ENCODE measurements at regions not wholly inside any gene's neighbourhood (a gene's known extent, or its start where the extent isn't known, plus 50 kb on each side); places are given as distances from the start of the nearest gene placed in this dataset.

GRCh38 chr7:98703916-98704315, 86.8 kb downstream of the NPTX2 start:
- intact Hi-C loops (cut with micrococcal nuclease), result no loop called here
- Mint-ChIP-seq H3K27me3 (peaks cover 13% of the 10 kb centered on the region), H3K27ac (no peak overlapping the region), H3K4me1 (ENCODE audit: low read depth) (peaks cover 5% of the 10 kb centered on the region), H3K9me3 (no peaks in the 10 kb centered on the region), H3K4me3 (no peak overlapping the region), H3K36me3 (ENCODE audit: low read depth) (no peaks in the 10 kb centered on the region)

DNA sequence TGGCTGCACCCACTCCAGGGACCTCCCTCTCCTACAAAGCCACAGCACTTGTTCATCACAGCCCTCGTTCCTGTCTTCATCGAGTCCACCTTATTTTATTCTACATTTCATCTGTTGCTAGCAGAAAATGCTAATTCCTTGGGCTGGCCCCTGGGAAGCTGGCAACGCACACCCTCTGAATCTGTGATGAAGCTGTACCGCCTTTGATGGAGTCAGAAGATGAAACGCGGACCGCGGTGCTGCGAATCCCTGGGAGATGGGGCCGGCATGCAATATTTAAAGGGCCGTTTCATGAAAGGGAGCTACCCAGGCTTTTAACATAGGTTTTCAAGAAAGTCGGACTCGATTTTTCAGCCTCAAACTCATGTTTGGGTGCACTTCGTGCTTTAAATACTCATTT, 88.5 kb downstream of the NPTX2 start:
- Mint-ChIP-seq H3K4me3 (no peak overlapping the region), H3K36me3 (ENCODE audit: low read depth) (no peaks in the 10 kb centered on the region), H3K4me1 (ENCODE audit: low read depth) (peaks cover 5% of the 10 kb centered on the region), H3K27me3 (peaks cover 13% of the 10 kb centered on the region), H3K9me3 (no peaks in the 10 kb centered on the region), H3K27ac (no peak overlapping the region)
- intact Hi-C loops (cut with micrococcal nuclease), result no loop called here

DNA sequence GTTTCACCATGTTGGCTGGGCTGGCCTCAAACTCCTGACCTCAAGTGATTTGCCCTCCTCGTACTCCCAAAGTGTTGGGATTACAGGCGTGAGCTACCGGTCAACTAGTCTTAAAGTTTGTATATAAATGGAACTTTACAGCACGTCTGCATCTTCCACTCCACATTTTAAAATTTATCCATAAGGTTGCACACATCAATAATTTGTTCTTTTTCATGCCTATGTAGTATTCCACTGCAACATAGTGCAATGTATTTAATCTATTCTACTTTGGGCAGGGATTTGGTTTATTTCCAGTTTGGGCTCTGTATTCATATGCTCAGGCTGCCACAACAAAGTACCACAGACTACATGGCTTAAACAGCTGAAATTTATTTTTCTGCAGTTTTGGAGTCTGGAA, 90.0 kb downstream of the NPTX2 start:
- H3K36me3 Mint-ChIP-seq (ENCODE audit: low read depth), result no peaks in the 10 kb centered on the region
- H3K27me3 Mint-ChIP-seq, result peaks cover 13% of the 10 kb centered on the region
- H3K4me3 Mint-ChIP-seq, result no peak overlapping the region
- H3K9me3 Mint-ChIP-seq, result no peaks in the 10 kb centered on the region
- no peak overlapping the region for H3K27ac Mint-ChIP-seq
- peaks cover 5% of the 10 kb centered on the region for H3K4me1 Mint-ChIP-seq (ENCODE audit: low read depth)
- intact Hi-C loops (cut with micrococcal nuclease), result no loop called here

DNA sequence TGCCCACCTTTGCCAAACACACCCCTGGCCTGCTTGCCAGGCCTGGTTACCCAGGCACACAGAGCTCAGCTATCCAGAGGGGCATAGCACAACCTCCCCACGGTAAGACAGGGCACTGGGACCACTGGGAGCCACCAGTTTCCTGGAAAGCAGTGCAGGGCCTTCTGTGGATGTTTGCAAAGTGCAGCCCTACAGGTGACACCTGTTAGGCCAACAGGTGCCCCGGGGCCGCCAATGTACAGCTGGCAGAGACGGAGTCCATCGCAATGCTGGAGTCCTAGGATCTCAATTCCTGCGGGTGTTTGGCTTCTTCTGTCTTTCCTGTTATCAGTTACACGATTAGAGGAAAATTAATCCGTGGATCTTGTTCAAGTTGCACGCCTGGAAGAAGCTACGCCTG, 94.9 kb downstream of the NPTX2 start:
- Mint-ChIP-seq H3K36me3 (ENCODE audit: low read depth) (no peaks in the 10 kb centered on the region), H3K27me3 (peaks cover 2% of the 10 kb centered on the region), H3K27ac (no peak overlapping the region), H3K4me1 (ENCODE audit: low read depth) (no peaks in the 10 kb centered on the region), H3K9me3 (no peaks in the 10 kb centered on the region), H3K4me3 (no peak overlapping the region)
- intact Hi-C loops (cut with micrococcal nuclease), result no loop called here

DNA sequence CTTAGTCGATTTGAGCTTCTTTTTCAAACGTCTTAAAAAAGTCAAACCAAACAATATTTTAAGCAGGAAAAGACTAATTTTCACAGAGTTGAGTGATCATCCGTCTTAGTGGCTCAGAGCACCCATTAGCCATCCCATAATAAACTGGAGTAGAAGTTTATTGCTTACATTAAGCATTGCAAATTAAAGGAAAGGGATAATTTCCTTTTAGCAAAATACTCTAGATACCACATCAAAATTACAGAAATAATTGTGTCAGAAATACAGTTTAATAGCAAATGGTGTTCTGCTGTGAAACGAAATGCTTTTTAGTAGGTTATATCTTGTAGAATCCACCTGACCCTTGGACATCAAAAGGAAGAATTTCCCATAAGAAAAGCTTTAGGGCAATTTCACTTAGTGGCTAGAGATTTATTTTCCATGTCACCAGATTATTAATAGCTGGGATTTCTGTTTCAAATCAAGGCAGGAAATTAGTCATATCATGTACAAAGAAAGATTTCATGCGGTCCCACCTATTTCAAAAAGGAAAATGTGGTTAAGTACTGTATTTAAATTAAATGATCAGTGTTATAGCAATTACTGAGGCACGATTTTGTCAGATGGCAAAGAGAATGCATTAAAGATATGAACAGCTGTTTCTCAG, 96.2 kb downstream of the NPTX2 start:
- Mint-ChIP-seq H3K27ac (no peak overlapping the region), H3K9me3 (no peaks in the 10 kb centered on the region), H3K27me3 (peaks cover 2% of the 10 kb centered on the region), H3K36me3 (ENCODE audit: low read depth) (no peaks in the 10 kb centered on the region), H3K4me3 (no peak overlapping the region), H3K4me1 (ENCODE audit: low read depth) (no peaks in the 10 kb centered on the region)
- intact Hi-C loops (cut with micrococcal nuclease), result no loop called here

DNA sequence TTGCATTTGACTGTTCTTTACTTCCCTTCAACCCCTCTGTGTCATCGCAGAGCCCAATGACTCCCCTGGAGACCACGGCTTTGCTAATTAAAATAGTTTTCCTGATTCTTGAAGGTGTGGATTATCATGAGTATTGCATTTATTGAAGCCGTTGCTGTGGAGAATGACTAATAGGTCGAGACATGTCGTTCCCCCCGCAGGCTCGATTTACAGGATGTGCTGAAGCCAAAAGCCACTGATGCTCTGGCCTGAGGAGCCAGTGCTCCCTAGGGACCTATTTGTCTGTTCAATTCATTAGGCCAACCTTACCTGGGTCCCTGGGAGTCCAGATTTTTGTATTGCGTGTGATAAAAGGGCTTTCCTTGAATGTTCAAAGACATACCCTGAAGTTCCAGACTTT, 102.3 kb downstream of the NPTX2 start:
- Mint-ChIP-seq H3K36me3 (ENCODE audit: low read depth) (no peaks in the 10 kb centered on the region), H3K9me3 (no peaks in the 10 kb centered on the region), H3K4me3 (no peak overlapping the region), H3K4me1 (ENCODE audit: low read depth) (no peaks in the 10 kb centered on the region), H3K27ac (no peak overlapping the region), H3K27me3 (peaks cover 2% of the 10 kb centered on the region)
- intact Hi-C loops (cut with micrococcal nuclease), result no loop called here

DNA sequence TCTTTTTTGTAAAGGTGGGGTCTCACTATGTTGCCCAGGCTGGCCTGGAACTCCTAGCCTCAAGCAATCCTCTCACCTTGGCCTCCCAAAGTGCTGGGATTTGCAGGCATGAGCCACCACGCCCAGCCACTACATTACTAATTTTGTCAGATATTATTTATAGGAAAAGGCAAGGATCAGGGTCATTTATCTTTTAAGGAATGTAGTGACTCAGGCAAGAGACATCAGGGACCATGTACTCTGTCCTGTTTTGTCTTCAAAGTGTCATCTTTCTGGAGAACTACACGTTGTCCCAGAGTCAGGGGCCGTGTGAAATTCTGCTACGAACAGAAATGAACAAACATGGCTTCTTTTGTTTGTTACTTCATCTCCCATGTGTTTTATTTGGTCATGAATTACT, 105.3 kb downstream of the NPTX2 start:
- Mint-ChIP-seq H3K4me1 (ENCODE audit: low read depth) (no peaks in the 10 kb centered on the region), H3K27me3 (peaks cover 2% of the 10 kb centered on the region), H3K27ac (no peak overlapping the region), H3K36me3 (ENCODE audit: low read depth) (no peaks in the 10 kb centered on the region), H3K9me3 (no peaks in the 10 kb centered on the region), H3K4me3 (no peak overlapping the region)
- intact Hi-C loops (cut with micrococcal nuclease), result no loop called here

GRCh38 chr7:98724591-98724990, 107.5 kb downstream of the NPTX2 start:
- H3K9me3 Mint-ChIP-seq, result no peaks in the 10 kb centered on the region
- peaks cover 5% of the 10 kb centered on the region for H3K27me3 Mint-ChIP-seq

GRCh38 chr7:98727146-98727709, 110.1 kb downstream of the NPTX2 start:
- Mint-ChIP-seq H3K36me3 (ENCODE audit: low read depth) (no peaks in the 10 kb centered on the region), H3K27ac (no peak overlapping the region), H3K4me3 (no peak overlapping the region), H3K27me3 (peaks cover 5% of the 10 kb centered on the region), H3K9me3 (no peaks in the 10 kb centered on the region), H3K4me1 (ENCODE audit: low read depth) (no peaks in the 10 kb centered on the region)
- intact Hi-C loops (cut with micrococcal nuclease), result no loop called here

More at GRCh38 chr7:98724591-98724990, 107.5 kb downstream of the NPTX2 start:
- Mint-ChIP-seq H3K4me3 (no peak overlapping the region), H3K36me3 (ENCODE audit: low read depth) (no peaks in the 10 kb centered on the region), H3K4me1 (ENCODE audit: low read depth) (no peaks in the 10 kb centered on the region), H3K27ac (no peak overlapping the region)
- intact Hi-C loops (cut with micrococcal nuclease), result no loop called here

DNA sequence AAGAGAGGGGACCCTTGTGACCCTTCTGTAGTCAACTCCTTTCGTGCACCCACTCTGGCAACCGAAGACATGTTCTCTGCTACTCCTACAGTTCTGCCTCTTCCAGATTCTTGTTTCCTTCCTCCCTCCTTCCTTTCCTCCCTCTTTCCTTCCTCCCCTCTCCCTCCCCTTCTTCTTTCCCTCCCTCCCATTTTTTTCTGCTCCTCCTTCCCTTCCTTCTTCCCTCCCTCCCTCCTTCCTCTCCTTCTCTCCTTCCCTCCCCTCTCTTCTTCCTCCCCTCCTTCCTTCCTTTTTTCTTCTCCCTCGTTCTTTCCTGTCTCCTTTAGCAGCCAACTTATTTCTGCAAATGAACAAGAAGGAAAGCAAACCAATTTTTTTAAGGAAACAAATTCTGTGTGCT, 111.5 kb downstream of the NPTX2 start:
- Mint-ChIP-seq H3K4me1 (ENCODE audit: low read depth) (no peaks in the 10 kb centered on the region), H3K27ac (no peak overlapping the region), H3K4me3 (no peak overlapping the region), H3K36me3 (ENCODE audit: low read depth) (no peaks in the 10 kb centered on the region), H3K27me3 (peaks cover 5% of the 10 kb centered on the region), H3K9me3 (peaks cover 9% of the 10 kb centered on the region)
- intact Hi-C loops (cut with micrococcal nuclease), result no loop called here

- Mint-ChIP-seq H3K4me3 (no peak overlapping the region), H3K4me1 (ENCODE audit: low read depth) (no peaks in the 10 kb centered on the region), H3K27ac (no peak overlapping the region), H3K36me3 (ENCODE audit: low read depth) (no peaks in the 10 kb centered on the region), H3K27me3 (peaks cover 5% of the 10 kb centered on the region), H3K9me3 (peaks cover 9% of the 10 kb centered on the region)
- intact Hi-C loops (cut with micrococcal nuclease), result no loop called here
These were observed 112.0 kb downstream of the NPTX2 start for GRCh38 chr7:98729121-98729520.

DNA sequence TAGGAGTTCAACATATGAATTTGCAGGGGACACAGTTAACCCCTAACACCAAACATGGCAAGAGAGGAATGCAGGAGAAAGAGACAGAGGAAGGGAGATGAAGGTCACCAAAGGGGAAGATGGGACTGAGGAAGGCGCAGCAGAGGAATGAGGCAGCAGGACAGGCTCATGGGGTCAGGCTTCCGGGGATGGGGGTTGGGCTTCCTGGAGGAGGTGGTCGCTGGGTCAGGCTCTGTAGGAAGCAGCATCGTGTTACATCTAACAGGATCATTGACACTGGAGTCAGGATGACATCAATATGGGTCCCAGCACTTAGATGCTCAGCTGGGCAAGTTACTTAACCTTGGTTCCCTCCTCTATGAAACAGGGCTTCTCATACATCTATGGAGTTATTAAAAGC, 113.2 kb downstream of the NPTX2 start:
- H3K9me3 Mint-ChIP-seq, result peaks cover 9% of the 10 kb centered on the region
- H3K27me3 Mint-ChIP-seq, result peaks cover 5% of the 10 kb centered on the region
- H3K36me3 Mint-ChIP-seq (ENCODE audit: low read depth), result no peaks in the 10 kb centered on the region
- no peaks in the 10 kb centered on the region for H3K4me1 Mint-ChIP-seq (ENCODE audit: low read depth)
- intact Hi-C loops (cut with micrococcal nuclease), result no loop called here
- no peak overlapping the region for H3K4me3 Mint-ChIP-seq
- no peak overlapping the region for H3K27ac Mint-ChIP-seq

GRCh38 chr7:98731651-98732050, 114.6 kb downstream of the NPTX2 start:
- peaks cover 5% of the 10 kb centered on the region for H3K27me3 Mint-ChIP-seq
- H3K9me3 Mint-ChIP-seq, result peaks cover 9% of the 10 kb centered on the region
- intact Hi-C loops (cut with micrococcal nuclease), result loop anchor here (2.0 kb wide), 1 partner anchor 105 kb away; no protein-coding TSS in a partner anchor
- H3K27ac Mint-ChIP-seq, result no peak overlapping the region
- no peaks in the 10 kb centered on the region for H3K4me1 Mint-ChIP-seq (ENCODE audit: low read depth)
- no peak overlapping the region for H3K4me3 Mint-ChIP-seq
- no peaks in the 10 kb centered on the region for H3K36me3 Mint-ChIP-seq (ENCODE audit: low read depth)

- H3K36me3 Mint-ChIP-seq (ENCODE audit: low read depth), result no peaks in the 10 kb centered on the region
- no peaks in the 10 kb centered on the region for H3K4me1 Mint-ChIP-seq (ENCODE audit: low read depth)
- intact Hi-C loops (cut with micrococcal nuclease), result loop anchor here (2.0 kb wide), 1 partner anchor 104 kb away; no protein-coding TSS in a partner anchor
- peaks cover 2% of the 10 kb centered on the region for H3K27me3 Mint-ChIP-seq
- H3K27ac Mint-ChIP-seq, result no peak overlapping the region
- H3K4me3 Mint-ChIP-seq, result no peak overlapping the region
- peaks cover 9% of the 10 kb centered on the region for H3K9me3 Mint-ChIP-seq
These were observed 116.0 kb downstream of the NPTX2 start for GRCh38 chr7:98733036-98733435.

DNA sequence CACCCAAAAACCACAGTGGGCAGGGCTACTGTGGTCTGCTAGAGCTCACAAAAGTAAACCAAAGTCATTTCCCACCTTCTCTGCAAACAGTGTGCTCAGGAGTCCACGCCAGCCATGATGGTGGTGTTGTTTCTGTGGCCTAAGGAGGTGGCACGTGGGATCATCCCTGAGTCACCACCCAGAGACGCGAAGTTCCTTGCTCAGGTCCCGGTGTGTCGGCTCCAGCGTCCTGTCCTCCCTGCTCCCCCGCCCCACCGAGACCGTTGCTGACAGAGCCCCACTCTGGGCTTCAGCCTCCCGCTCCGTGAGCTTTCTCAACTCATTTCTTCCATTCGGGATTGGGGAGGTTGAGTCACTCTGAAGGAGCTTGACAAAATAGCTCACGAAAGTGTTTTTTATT, 118.7 kb downstream of the NPTX2 start:
- peaks cover 3% of the 10 kb centered on the region for H3K27me3 Mint-ChIP-seq
- H3K4me1 Mint-ChIP-seq (ENCODE audit: low read depth), result no peaks in the 10 kb centered on the region
- H3K36me3 Mint-ChIP-seq (ENCODE audit: low read depth), result no peaks in the 10 kb centered on the region
- H3K9me3 Mint-ChIP-seq, result peaks cover 9% of the 10 kb centered on the region
- H3K4me3 Mint-ChIP-seq, result no peak overlapping the region
- H3K27ac Mint-ChIP-seq, result no peak overlapping the region
- intact Hi-C loops (cut with micrococcal nuclease), result no loop called here

Data from dendritic cell treated with granulocyte-macrophage colony-stimulating factor and Interleukin-4, amounts not matched to agents 40 ng/mL and 50 ng/mL, for 4 days (primary cell).